Common myeloid progenitor, CD34-positive (primary cell): ENCODE measurements at regions not wholly inside any gene's neighbourhood (a gene's known extent, or its start where the extent isn't known, plus 50 kb on each side); places are given as distances from the start of the nearest gene placed in this dataset.

Experiments
- CTCF ChIA-PET: fragments of 350-600 bp; sonication (Branson Sonifier 250); formaldehyde crosslinking; loops from one replicate; lab custom pipeline; 2021; ENCODE audit warnings: antibody characterized with exemption; lab: Charles Lee
- POLR2A ChIA-PET: fragments of 350-600 bp; sonication (Branson Sonifier 250); formaldehyde crosslinking; loops from one replicate; lab custom pipeline; 2021; ENCODE audit warnings: antibody characterized with exemption; lab: Charles Lee
- DNase-seq, 3 donors: peaks; one replicate each; pipeline versions ENCODE4 v3.0.0 to v3.0.0-alpha.2; 2013
- H3K27ac ChIP-seq, 2 experiments: 1 replicate in 1 of 2; 2 replicates in 1 of 2; pipeline ENCODE4 v1.7.0; 2013; ENCODE audit warnings: inconsistent platforms in 2 of 2, low read length in 2 of 2, mild to moderate bottlenecking in 2 of 2, low read depth in 1 of 2, moderate library complexity in 1 of 2; ENCODE audit not compliant: severe bottlenecking in 2 of 2, insufficient read depth in 1 of 2, poor library complexity in 1 of 2
- H3K27me3 ChIP-seq, 5 experiments: replicated peaks in 2 of 5; 1 replicate in 3 of 5; 2 replicates in 2 of 5; pipeline versions ENCODE4 v1.6.1 to v1.7.0; 2013; ENCODE audit warnings: low read length in 4 of 5, mild to moderate bottlenecking in 2 of 5, moderate library complexity in 2 of 5, inconsistent platforms in 1 of 5; ENCODE audit not compliant: insufficient read depth in 5 of 5, control insufficient read depth in 4 of 5
- H3K36me3 ChIP-seq, 4 experiments: 1 replicate in 2 of 4; 2 replicates in 2 of 4; pipeline versions ENCODE4 v1.6.1 to v1.7.0; 2013; ENCODE audit warnings: low read length in 3 of 4, control low read depth in 1 of 4, mild to moderate bottlenecking in 1 of 4; ENCODE audit not compliant: control insufficient read depth in 4 of 4, insufficient read depth in 4 of 4
- H3K4me1 ChIP-seq, 4 experiments: 1 replicate in 3 of 4; 2 replicates in 1 of 4; pipeline versions ENCODE4 v1.6.1 to v1.7.1; 2013; ENCODE audit warnings: low read length in 3 of 4, mild to moderate bottlenecking in 3 of 4, control low read depth in 1 of 4, inconsistent platforms in 1 of 4, moderate library complexity in 1 of 4; ENCODE audit not compliant: control insufficient read depth in 4 of 4, insufficient read depth in 4 of 4; ENCODE audit errors: control extremely low read depth in 1 of 4
- H3K4me3 ChIP-seq, 7 experiments: 1 replicate in 4 of 7; 2 replicates in 3 of 7; pipeline versions ENCODE4 v1.5.1 to v1.7.0; 2013; ENCODE audit warnings: mild to moderate bottlenecking in 7 of 7, low read length in 6 of 7, moderate library complexity in 6 of 7, inconsistent platforms in 2 of 7, low read depth in 2 of 7, control low read depth in 1 of 7; ENCODE audit not compliant: insufficient read depth in 4 of 7, control insufficient read depth in 1 of 7; ENCODE audit errors: extremely low read depth in 1 of 7
- H3K9me3 ChIP-seq, 5 experiments: 1 replicate in 4 of 5; 2 replicates in 1 of 5; pipeline versions ENCODE4 v1.6.1 to v1.7.1; 2013; ENCODE audit warnings: low read length in 4 of 5, mild to moderate bottlenecking in 2 of 5, inconsistent platforms in 1 of 5, low read depth in 1 of 5, moderate library complexity in 1 of 5; ENCODE audit not compliant: control insufficient read depth in 4 of 5, insufficient read depth in 2 of 5; ENCODE audit errors: control extremely low read depth in 1 of 5
- WGBS: methylation state at CpG from one replicate; pipeline ENCODE4 v1.1.5; 2013; ENCODE audit not compliant: insufficient coverage; 5-methylcytosine and 5-hydroxymethylcytosine counted together

DNA sequence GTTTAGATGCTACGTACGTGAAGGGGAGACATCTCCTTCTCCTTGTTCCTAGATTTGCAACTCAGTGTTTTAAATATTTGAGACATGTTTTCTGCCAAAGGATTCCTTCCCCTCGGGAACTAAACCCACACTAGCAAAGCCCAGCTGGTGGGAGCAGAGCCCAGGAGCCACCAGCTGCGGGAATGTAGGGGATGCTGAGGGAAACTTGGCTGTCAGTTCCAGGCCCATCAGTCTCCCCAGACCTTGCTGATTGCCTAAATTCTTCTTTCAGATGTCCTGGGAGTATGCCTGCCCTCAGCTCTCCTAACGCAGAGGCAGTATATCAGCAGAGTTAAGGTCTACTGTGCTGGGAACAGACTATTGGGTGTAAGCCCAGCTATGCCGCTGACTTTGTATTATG is 630.0 kb upstream of the TENM3 start:
- no peaks in the 10 kb centered on the region for H3K9me3 ChIP-seq
- H3K4me1 ChIP-seq: no peaks in the 10 kb centered on the region
- ChIA-PET POLR2A (no interaction called here), CTCF (no interaction called here)
- no peaks in the 10 kb centered on the region for H3K36me3 ChIP-seq
- no peak overlapping the region for H3K4me3 ChIP-seq
- 87% methylated on average over 2 of the region's 6 CpGs for WGBS
- no peak overlapping the region for H3K27ac ChIP-seq
- no peak for DNase-seq
- no peaks in the 10 kb centered on the region for H3K27me3 ChIP-seq

DNA sequence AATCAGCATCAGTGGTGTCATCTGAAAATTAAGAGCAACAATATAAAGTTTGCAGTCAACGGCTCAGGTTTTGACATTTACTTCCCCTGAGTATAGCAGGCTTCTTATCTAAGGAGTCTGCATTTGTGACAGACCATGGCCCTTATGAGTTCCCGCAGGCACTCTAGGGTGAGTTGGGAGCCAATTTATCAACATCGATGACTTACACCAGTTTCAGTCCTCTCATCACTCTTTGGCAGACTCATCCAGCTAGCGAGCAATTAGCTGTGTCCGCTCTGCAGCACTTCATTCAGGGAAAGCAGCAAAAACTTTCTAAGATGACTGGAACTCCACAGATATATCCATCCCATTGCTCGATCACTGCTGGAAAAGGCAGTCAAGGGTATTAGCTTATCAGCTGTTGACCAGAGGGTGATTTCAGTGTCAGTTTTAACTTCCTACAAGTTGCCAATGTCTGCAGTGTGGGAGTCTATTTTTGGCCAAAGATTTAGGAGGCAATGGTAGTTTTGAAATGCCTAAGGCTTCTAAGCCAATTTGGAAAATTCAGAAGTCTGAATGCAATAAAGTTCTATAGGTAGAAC is 625.1 kb upstream of the TENM3 start:
- no peak overlapping the region for H3K27ac ChIP-seq
- no peaks in the 10 kb centered on the region for H3K4me1 ChIP-seq
- H3K4me3 ChIP-seq: no peak overlapping the region
- H3K9me3 ChIP-seq: peaks cover 0 to 1% (median 0%) of the 10 kb centered on the region in 5 experiments
- ChIA-PET POLR2A (no interaction called here), CTCF (no interaction called here)
- no peaks in the 10 kb centered on the region for H3K27me3 ChIP-seq
- WGBS: 91% methylated on average over 6 of the region's 6 CpGs
- DNase-seq: no peak
- H3K36me3 ChIP-seq: no peaks in the 10 kb centered on the region

DNA sequence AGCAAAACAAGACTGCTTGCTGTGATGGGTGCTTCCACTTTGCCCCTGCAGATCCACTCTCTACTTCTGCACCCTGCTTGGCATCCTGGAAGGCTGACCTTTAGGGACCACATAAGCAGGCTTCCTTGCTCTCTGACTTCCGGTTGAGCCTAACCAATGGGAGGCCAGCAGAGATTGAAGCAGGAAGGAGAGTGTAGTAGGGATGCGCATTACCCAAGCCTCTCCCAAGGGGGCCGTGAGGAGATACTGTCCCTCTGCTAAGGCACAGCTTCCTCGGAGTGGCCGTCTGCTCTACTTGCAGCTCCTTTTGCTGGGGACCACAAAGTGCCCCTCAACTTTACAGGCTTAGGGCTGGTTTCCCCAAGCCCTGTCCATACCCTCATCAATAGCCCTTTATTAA is 624.3 kb upstream of the TENM3 start:
- no peaks in the 10 kb centered on the region for H3K27me3 ChIP-seq
- H3K36me3 ChIP-seq: no peaks in the 10 kb centered on the region
- H3K9me3 ChIP-seq: peaks cover 0 to 1% (median 0%) of the 10 kb centered on the region in 5 experiments
- DNase-seq: no peak
- no peaks in the 10 kb centered on the region for H3K4me1 ChIP-seq
- POLR2A ChIA-PET: no interaction called here
- WGBS: 78% methylated on average over 5 of the region's 5 CpGs
- no peak overlapping the region for H3K27ac ChIP-seq
- CTCF ChIA-PET: no interaction called here
- H3K4me3 ChIP-seq: no peak overlapping the region

DNA sequence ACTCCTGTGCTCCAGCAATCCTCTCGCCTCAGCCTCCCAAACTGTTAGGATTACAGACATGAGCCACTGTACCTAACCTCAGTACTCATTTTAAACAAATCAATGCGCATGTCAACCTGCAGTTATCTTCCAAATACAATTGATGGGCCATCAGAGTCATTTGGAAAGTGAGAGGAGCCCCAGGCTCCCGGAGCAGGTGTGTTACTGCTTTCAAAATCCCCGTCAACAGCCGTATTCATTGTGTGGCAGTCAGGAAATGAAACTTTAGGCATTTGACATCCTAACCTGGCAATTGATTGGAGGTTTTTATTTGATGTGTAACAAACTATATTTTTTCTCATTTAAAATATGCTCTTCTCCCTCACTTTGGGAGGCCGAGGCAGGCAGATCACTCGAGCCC is 623.6 kb upstream of the TENM3 start:
- Histone ChIP-seq H3K27ac (no peak overlapping the region), H3K4me1 (no peaks in the 10 kb centered on the region), H3K36me3 (no peaks in the 10 kb centered on the region), H3K27me3 (no peaks in the 10 kb centered on the region), H3K4me3 (no peak overlapping the region), H3K9me3 (peaks cover 0 to 1% (median 0%) of the 10 kb centered on the region in 5 experiments)
- ChIA-PET CTCF (no interaction called here), POLR2A (no interaction called here)
- DNase-seq: no peak
- WGBS: 95% methylated on average over 5 of the region's 7 CpGs

DNA sequence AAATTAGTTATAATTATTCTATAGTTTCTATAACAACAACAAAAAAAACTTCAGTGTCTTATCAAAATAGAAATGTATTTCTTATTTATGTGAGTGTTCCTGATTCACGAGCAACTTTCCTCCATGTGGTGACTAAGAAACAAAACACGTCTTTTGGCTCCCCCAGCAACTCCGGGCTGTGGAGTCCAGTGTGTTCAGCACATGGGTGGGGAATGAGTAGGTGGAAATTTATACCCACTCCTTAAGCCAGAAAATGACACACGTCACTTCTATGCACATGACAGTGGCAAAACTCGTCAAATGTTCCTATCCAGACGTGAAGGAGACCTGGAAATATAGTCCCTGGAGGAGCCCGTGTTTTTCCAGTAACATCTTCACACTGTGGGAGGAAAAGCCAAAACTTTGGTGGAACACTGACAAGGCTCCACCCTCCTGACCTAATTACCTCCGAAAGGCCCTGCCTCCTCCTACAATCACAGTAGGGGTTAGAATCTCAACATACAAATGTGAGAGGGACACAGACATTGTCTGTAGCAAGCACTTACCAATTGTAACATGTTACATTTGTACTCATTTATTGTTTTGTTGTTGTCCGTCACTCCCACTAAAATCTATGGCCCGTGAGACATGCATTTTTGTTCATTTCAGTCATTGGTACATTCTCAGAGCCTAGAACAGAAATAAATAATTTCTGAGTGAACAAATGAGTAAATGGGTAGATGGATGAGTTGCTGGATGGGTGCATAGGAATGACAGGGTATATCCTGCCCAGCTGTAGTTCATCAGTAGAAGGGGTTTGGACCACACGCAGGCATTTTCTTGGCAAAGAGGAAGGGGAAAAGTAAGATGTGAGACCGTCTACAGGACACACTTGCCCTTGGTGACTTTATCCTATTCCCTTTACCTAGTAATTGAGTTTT is 605.8 kb upstream of the TENM3 start:
- DNase-seq: no peak
- 97% methylated on average over 6 of the region's 12 CpGs for WGBS
- POLR2A ChIA-PET: no interaction called here

DNA sequence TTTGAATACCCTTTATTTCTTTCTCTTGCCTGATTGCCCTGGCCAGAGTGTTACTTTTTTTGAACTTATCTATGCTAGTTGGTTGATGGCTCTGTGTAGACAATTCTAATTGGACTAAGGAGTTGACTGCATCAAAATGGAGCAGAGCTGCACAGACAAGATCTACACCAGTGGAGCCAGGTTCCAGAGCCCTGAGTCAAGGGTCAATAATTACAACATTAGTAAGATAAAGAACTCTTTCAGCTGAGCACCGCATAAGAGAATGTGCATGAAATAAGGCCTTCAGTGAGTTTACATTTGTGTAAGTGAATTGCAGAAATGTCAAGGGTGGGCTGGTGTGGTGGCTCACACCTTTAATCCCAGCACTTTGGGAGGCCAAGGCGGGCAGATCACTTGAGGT is 599.7 kb upstream of the TENM3 start:
- no peak for DNase-seq
- Histone ChIP-seq H3K9me3 (no peaks in the 10 kb centered on the region), H3K4me3 (no peak overlapping the region), H3K27ac (no peak overlapping the region), H3K36me3 (no peaks in the 10 kb centered on the region), H3K27me3 (no peaks in the 10 kb centered on the region), H3K4me1 (no peaks in the 10 kb centered on the region)
- CTCF ChIA-PET: no interaction called here
- WGBS: 100% methylated on average over 1 of the region's 2 CpGs
- POLR2A ChIA-PET: no interaction called here

More for the DNA sequence above, 605.8 kb upstream of the TENM3 start:
- no peaks in the 10 kb centered on the region for H3K9me3 ChIP-seq
- H3K36me3 ChIP-seq: no peaks in the 10 kb centered on the region
- no peaks in the 10 kb centered on the region for H3K27me3 ChIP-seq
- no peaks in the 10 kb centered on the region for H3K4me1 ChIP-seq
- CTCF ChIA-PET: no interaction called here
- H3K27ac ChIP-seq: no peak overlapping the region
- H3K4me3 ChIP-seq: no peak overlapping the region

DNA sequence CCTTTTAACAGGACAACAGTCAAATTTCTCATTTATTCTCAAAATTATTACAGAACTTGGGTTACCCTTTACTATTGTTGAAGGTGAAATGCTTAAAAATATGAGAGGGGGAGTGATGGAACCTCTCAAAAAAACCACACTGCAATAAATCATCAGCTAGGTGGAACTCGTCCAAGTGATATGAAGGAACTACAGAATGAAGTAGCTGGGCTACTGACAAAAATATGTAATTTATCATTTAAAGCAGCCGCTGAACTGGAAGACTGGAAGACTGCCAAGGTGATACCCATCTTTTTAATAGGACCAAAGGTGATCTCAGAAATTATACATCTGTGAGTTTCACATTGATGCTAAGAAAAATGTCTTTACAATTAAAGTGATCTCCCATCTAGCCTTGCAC is 597.7 kb upstream of the TENM3 start:
- WGBS: 0% methylated on average over 1 of the region's 2 CpGs
- ChIA-PET POLR2A (no interaction called here), CTCF (no interaction called here)
- H3K9me3 ChIP-seq: no peaks in the 10 kb centered on the region
- peaks cover 0 to 3% (median 0%) of the 10 kb centered on the region in 5 experiments for H3K27me3 ChIP-seq
- no peak overlapping the region for H3K4me3 ChIP-seq
- H3K27ac ChIP-seq: no peak overlapping the region
- no peaks in the 10 kb centered on the region for H3K36me3 ChIP-seq
- H3K4me1 ChIP-seq: no peaks in the 10 kb centered on the region
- DNase-seq: no peak
